NCI-H69 (cell line): ENCODE measurements at regions not wholly inside any gene's neighbourhood (a gene's known extent, or its start where the extent isn't known, plus 50 kb on each side); places are given as distances from the start of the nearest gene placed in this dataset.
"Not testable (repeated sequence)": the region's sequence is repeated elsewhere in the genome, so short reads cannot be mapped to it uniquely, and the experiment has no call there.

ENCODE experiments used
- DNase-seq: peaks from one replicate; lab custom pipeline; 2025; lab: John Stamatoyannopoulos, UW

DNA sequence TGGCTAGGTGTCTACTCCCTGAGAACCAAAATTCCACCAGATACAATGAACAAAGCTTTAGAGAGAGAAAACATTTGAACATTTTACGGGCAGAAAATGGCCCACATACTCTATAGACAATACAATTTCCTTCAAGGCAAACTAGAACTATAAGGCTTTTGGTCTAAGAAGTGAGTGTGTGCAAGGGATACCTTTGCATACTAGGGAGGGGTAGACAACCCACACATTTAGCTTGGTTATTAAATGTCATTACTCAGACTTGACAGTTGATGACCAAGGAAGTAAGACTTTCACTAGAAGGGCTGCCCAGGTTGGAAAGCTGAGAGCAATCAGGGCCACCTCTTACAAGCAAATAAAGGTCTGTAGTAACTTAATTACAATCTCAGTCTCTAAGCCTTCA lies 64.0 kb upstream of the PLEKHM1 start:
- DNase-seq = not testable (repeated sequence)

DNA sequence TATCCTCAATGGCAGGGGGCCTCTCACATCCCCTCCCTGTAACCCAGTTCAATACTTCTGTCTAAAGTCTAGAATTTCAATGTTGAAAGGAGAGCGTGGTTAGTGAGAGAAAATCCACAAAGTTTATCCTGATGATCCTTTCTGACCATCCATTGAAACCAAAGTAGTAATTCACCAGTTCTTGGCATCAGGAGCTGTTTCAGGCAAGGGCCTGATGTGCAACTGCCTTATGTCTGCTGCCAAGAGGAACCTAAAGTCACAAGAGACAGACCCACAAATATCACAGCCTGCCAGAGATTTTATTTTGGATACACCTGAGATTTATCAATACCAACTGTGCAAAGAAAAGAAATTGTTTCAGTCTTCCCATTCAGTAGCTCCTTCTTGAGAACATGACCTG lies 68.3 kb upstream of the PLEKHM1 start:
- not testable (repeated sequence) for DNase-seq

DNA sequence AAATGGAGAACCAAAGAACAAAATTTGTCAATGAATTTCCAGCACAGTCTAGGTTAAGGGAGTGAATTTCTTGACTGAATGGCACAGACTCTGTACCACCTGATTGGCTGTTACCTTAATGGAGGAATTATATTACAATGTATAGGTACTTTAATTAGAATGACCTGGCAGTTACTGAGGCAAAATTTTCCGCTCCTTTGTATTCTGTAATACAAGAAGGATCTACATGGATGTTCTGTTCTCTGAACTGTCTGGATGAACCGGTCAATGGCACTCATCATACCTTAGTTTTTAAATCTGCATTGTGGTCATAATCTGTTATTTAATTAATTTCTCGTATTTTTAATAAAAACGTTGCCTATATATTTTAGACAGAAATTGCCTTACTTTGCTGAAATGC lies 72.3 kb upstream of the PLEKHM1 start:
- not testable (repeated sequence) for DNase-seq

DNA sequence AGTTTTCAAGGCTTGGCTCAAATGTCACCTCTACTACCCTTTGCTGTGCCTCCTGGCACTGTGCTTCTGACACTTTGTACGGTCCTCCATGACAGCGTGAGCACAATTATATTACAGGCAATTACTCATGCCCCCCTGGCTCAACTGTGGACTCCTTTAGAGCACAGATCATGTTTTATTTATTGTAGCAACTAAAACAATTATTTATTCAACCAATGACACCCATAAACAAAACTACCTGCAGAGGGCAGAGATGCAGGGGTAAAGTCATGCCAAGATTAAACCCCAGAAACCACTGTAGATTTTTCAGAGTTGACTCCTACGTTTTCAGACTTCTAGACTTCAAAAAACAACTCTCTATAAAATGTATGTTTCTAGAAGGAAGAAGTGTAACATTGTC lies 72.8 kb upstream of the PLEKHM1 start:
- DNase-seq = not testable (repeated sequence)

DNA sequence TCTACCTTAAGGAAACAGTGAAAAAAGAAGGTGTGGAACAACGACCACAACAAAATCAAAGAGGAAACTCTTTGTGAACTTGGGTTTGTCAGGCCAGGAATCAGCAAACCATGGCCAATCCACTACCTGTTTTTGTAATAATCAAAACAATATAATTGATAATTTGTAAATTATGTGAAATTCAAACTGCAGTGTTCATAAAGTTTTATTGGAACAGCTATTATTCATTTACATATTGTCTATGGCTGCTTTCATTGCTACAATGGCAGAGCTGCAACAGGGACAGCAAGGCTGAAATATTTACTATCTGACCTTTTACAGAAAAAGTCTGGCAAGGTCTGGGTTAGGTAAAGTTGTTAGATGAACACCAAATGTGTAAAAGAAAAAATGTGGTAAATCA lies 77.8 kb upstream of the PLEKHM1 start:
- not testable (repeated sequence) for DNase-seq

DNA sequence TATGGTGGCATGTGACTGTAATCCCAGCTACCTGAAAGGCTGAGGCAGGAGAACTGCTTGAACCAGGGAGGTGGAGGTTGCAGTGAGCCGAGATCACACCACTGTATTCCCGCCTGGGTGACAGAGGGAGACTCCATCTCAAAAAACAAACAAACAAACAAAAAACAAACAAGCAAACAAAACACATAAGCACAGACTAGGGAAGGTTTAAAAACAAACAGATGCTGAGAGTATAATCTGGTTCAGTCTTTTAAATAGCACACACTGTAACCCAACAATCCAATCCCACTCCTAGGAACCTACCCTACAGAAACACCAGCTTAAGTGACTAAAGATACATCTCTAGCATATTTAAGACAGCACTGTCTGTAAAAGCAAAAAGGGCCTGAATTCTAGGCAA lies 82.8 kb upstream of the PLEKHM1 start:
- DNase-seq = not testable (repeated sequence)

DNA sequence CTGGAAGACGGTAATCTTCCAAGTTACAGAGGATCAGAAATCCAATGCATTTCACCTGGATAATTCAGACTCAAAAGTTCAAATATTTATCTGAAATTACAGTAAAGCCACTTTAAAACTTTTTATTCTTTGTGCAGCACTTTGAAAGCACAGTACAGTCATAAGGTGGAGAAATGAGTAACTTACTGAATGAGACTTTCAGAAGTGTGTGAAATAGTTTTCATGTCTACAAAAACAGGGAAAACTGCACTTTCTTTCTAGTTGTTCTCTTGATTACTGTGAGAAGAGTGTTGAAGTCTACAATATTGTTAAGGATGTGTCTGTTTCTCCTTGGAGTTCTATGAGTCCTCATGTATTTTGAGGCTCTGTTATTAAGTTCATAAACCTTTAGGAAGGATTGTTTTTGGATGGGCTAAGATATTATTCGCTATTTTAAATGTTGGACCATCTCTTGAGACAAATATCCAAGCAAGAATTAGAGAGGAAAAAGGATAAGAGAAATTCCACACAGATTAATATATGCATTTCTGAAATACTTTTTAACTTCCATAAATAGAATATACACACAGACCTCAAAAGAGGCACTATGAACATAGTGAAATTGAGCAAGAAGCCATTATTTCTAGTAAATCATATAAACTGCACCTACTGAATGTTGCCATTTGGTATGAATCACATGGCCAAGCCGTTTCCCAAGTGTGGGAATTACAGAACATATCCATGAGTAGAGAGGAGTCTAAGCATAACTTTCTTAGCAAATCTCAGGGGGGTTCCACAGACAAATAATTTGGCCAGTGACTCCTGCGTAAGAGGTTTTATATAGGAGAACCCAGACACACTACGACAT lies 83.6 kb upstream of the PLEKHM1 start:
- DNase-seq = no peak

DNA sequence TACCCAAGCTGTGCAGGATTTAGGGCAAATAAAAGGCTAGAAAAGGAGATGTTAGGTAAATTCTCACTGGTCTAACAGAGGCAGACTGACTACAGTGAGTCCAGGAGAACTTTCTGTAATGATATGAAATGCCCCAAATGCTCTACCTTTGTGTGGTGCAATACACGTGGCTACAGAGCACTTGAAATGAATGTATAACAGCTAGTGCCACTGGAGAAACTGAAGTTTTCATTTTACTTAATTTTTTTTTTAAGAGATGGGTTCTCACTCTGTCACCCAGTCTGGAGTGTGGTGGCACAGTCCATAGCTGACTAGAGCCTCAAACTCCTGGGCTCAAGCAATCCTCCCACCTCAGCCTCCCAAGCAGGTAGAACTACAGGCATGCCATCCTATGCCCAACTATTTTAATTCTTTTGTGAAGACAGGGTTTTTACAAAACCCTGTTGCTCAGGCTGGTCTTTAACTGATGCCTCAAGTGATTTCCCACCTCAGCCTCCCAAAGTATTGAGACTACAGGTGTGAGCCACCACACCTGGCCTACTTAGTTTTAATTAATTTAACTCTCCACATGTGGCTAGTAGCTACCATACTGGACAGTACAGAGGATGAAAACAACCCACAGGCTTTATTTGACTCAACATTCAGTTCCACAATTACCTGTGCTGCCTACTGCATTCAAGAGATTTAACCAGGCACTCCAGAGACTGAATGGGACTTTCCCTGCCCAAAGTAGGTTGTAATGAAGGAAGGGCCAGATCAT lies 84.8 kb upstream of the PLEKHM1 start:
- no peak for DNase-seq

DNA sequence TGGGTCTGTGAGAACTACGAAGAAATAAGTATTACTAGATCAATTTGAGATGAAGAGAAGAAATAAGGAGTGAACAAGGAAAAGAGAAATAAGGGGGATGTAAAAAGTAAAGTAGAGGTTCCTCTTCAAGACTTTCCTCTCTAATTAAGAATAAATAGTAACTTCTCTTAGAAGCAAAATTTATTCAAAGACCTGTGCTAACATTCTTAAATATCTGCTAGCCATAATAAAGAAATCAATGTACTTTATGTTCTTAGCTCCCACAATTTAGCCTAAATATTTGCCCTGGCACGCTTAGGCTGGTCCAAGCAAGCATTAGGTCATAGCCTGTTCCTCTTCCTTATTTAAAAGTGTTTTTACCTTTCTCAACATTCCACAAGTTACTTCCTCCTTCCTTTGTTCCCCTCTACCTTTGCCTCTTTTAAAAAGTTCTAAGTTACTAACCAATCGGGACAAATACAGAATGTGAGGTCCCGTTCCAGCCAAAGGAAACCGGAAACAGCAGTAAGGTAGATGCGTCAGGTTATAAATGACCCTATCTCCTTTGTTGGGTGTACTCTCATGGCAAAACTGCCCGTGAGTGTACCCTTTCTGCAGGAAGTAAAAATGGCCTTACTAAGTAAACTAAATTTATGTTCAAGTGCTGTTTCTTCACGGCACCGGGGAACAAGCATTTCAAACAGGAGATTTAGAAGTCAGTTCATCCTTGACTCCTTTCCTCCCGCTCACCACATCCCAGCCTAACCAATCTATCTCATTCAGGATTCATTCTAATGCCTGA lies 86.2 kb upstream of the PLEKHM1 start:
- DNase-seq = not testable (repeated sequence)

DNA sequence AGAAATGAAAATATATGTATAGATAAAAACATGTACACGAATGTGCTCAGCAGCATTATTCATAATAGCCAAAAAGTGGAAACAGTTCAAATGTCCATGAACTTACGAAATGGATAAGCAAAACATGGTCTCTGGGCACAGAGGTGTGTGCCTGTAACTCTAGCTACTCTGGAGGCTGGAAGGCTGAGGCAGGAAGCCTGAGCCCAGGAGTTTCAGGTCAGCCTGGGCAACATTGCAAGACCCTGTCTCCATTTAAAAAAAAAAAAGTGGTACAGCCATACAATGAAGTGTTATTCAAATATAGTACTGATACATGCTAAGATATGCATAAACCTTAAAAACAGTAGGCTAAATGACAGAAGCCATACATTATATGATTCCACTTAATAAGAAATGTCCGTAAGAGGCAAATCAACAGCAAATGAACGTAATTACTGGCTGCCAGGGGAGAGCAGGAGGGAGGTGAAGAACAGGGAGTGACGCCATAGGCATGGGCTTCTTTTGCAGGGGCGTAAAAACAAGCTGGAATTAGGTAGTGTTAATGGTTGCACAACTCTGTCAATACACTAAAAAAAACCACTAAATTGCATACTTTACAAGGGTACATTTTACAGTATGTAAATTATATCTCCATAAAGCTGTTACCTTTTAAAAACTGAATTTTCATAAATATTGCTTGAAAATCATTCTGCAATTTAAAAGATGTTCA lies 87.2 kb upstream of the PLEKHM1 start:
- DNase-seq = no peak

DNA sequence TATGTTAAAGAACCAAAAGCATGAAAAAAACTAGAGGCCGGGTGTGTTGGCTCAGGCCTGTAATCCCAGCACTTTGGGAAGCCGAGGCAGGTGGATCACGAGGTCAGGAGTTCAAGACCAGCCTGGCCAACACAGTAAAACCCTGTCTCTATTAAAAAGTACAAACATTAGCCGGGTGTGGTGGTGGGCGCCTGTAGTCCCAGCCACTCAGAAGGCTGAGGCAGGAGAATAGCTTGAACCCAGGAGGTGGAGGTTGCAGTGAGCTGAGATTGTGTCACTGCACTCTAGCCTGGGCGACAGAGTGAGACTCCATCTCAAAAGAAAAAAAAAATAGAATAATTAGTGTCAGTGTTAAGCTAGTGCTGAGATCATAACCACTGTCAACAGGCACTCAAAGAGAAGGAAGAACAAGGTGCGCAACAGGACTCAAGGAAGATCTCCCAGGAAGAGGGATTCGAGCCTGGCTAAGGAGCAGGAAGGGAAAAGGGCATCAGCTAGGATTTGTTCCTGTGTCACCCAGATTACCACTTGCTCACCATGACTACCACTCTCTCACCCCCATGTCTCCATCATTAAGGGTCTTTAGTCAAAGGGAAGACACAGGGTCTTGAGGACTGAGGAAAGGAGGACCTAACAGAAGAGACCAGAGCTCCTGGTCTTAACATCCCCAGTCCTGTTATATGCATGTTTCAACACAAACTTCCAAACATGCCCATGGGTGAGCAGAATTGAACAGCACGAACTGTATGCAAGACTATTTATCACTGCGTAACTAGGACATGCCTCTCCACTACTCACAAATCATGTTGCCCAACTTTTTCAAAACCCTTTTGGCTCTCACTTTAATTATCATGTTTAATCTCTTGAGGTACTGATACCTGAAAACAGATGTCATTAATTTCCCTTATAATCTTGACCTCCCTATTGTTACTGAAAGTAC lies 88.3 kb upstream of the PLEKHM1 start:
- DNase-seq = no peak

DNA sequence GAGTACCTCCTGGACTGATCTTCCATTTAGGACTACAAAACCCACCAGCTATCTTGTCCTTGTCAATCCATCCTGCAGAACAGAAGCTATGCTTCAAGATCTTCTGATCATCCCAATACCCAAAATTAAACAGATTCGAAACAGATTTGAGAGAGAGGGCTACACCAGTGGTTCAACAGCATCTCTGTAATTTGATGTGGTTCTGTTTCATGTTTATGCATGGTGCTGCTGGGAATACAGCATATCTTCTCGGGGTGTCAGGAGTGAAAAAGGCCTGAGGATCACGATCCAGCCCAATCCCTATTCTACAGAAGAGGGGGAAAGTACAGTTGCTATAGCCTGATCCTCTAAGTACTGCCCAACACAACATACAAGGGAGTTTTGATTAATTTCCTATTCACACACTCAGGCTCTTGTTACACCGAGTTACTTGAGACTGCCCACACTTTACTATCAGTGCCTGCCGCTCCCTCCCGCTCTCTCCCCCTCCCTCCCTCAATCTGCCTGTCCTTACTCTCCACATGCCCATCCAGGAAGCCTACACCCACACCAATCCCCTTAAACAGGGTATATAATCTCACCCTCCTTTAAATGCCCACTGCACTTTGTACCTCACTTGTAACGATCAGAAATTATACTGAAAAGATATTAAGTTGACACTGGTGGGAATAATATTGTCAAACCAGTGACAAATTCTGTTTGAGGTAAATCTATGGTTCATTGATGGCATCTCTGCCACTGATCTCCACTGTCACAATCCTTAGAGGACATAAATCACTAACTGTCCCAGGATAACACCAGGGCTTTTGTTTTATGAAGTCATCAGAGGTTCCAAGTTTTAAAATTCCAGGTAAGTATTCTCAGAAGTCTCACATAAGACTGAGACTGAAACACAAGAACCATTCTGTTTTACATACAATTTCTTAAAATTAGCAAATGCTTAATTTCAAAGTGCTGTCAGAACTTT lies 89.3 kb upstream of the PLEKHM1 start:
- DNase-seq = no peak

DNA sequence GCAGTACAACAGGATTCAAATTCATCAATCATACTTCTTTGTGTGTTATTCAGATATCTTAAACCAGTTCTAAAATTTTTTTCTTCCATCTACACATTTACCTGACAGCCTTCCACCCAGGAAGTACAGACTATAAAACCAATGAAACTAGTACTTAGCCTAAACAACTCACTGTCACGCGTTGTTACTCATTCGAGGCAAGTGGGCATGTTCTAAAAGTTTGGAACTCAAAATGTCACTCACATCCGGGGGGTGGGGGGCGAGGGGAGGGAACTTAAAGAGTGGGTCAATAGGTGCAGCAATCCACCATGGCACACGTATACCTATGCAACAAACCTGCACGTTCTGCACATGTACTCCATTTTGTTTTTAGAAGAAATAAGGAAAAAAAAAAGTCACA lies 90.4 kb upstream of the PLEKHM1 start:
- no peak for DNase-seq

DNA sequence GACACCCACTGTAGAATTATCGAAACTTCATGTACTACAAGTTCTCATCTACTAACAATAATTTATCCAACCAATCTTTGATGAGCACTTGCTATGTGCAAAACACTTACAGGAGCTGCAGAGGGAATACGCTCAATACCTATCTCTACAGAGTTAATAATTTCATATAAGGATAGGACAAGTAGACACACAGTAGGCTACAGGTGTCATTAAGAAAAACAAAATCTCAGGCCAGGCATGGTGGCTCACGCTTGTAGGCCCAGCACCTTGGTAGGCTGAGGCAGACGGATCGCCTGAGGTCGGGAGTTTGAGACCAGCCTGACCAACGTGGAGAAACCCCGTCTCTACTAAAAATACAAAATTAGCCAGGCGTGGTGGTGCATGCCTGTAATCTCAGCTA lies 91.3 kb upstream of the PLEKHM1 start:
- no peak for DNase-seq

DNA sequence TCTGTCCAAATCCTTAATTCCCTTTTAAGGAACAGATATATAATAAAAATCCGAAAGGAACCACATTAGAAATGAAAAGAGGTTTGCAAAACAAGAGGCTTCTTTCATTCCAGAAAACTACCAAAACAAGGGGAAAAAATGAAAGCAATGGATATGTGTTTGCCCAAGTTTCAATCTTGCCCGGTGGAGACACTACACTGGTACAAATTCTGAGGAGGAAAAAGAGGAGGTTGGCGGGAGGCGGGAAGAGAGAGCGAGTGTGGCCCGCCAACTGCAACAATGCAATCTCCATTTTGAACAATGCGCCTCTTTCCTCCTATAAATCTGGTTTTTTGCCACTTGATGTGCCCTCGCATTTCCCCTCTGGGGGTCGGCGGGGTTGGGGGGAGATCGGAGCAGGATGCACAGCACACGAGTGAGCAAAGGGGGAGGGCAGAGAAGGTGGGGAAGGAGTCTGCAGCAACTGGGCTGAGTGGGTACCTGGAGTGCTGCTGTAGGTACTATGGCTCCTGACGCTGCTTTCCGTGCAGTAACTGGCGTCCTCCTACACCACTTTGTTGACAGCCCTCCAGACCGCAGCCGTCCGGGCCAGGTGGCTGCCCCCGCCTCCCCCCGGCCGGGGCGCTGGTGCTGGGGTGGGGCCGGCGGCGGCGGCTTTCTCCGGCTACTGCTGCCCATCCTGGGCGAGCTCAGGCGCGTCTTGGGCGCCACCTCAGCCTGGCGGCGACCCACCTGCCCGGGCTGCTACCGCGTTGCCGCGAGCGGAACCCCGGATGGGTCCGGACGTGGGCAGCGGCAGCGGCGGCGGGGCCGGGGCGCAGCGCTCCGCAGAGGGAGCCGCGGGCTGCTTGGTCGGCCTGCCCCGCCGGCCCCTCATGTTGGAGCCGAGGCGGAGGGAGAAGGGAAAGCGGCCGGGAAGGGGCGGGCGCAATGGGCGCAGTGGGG lies 93.8 kb upstream of the PLEKHM1 start:
- DNase-seq = no peak

DNA sequence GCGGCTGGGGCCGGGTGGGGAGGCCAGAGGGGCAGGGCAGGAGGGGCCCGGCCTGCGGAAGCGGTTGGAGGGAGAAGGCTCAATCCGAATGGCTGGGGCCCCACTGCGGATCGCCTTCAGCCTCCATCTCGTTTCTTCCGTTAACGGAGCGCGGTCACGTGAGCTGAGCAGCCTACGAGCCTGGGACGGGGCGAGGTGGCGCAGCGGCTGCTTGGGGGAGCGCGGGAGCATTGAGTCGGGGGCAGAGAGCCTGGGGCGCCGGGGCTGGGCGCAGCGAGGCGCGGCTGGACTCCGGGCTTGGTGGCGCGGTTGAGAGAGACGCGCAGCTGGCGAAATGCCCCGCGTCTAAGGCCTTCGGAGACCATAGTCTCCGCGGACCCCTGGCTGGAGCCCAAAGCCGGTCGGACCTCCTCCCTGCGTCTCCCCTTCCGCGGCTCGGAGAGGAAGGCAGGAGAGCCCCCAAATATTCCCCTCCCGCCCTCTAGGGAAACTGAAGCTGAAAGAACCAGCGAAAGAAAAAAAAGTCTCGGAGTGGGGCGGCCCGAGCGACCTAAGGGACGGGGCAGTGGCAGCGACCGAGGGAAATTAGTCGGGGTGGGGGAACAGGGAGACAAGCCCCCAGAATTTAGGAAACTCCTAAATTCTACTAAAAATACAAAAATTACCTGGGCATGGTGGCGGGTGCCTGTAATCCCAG lies 94.7 kb upstream of the PLEKHM1 start:
- not testable (repeated sequence) for DNase-seq

DNA sequence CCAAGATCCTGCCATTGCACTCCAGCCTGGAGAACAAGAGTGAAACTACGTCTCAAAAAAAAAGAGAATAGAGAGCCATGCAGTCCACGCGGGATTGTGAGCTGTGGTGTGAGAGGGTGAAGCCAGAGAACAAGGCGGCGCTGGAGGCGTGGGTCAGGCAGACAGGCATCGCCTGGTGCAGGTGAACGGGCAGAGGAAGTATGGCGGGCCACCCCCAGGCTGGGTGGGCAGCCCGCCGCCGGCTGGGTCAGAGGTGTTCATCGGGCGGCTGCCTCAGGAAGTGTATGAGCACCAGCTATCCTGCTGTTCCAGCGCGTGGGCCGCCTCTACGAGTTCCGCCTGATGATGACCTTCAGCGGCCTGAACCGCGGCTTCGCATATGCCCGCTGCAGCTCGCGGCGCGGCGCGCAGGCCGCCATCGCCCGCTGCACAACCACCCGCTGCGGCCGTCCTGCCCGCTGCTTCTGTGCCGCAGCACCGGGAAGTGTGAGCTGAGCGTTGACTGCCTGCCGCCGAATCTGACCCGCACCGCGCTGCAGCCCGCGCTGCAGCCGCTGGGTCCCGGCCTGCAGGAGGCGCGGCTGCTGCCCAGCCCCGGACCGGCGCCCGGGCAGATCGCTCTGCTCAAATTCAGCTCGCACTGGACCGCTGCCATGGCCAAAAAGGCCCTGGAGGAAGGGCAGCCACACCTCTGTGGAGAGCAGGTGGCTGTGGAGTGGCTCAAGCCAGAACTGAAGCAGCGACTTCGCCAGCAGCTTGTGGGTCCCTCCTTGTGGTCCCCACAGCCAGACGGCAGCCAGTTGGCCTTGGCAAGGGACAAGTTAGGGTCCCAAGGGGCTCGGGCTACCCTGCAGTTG lies 95.5 kb upstream of the PLEKHM1 start:
- not testable (repeated sequence) for DNase-seq
